ENCODE measurements at regions not wholly inside any gene's neighbourhood (a gene's known extent, or its start where the extent isn't known, plus 50 kb on each side); places are given as distances from the start of the nearest gene placed in this dataset.

DNA sequence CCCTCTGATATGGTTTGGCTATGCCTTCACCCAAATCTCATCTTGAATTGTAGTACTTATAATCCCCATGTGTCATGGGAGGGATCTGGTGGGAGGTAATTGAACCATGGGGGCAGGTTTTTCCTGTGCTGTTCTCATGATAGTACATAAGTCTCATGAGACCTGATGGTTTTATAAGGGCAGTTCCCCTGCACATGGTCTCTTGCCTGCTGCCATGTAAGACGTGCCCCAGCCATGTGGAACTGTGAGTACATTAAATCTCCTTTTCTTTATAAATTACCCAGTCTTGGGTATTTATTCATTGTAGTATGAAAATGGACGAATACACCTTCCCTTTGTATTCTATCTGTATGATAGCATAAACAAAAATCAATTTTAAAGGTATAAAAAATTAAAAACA, 333.4 kb upstream of the FBXO33 start:
- Mint-ChIP-seq H3K4me3 (ENCODE audit: low read depth) (no peak overlapping the region), H3K27ac (no peak overlapping the region), H3K27me3 (no peaks in the 10 kb centered on the region), H3K9me3 (ENCODE audit: low read depth) (peaks cover 4% of the 10 kb centered on the region), H3K4me1 (ENCODE audit: low read depth) (peaks cover 7% of the 10 kb centered on the region), H3K36me3 (ENCODE audit: insufficient read depth) (no peaks in the 10 kb centered on the region)
- DNase-seq (ENCODE audit: low spot score, unreplicated experiment): no peak
- no peak for TF ChIP-seq CTCF (IDR thresholded peaks at IDR 0.05; ENCODE audit: unreplicated experiment)

GRCh38 chr14:39763402-39763890, 331.2 kb upstream of the FBXO33 start:
- no peak for TF ChIP-seq CTCF (IDR thresholded peaks at IDR 0.05; ENCODE audit: unreplicated experiment)
- no peaks in the 10 kb centered on the region for H3K36me3 Mint-ChIP-seq (ENCODE audit: insufficient read depth)
- no peak for DNase-seq (ENCODE audit: low spot score, unreplicated experiment)
- no peak overlapping the region for H3K27ac Mint-ChIP-seq
- no peaks in the 10 kb centered on the region for H3K27me3 Mint-ChIP-seq
- H3K9me3 Mint-ChIP-seq (ENCODE audit: low read depth): peaks cover 4% of the 10 kb centered on the region
- H3K4me3 Mint-ChIP-seq (ENCODE audit: low read depth): no peak overlapping the region
- peaks cover 7% of the 10 kb centered on the region for H3K4me1 Mint-ChIP-seq (ENCODE audit: low read depth)

- H3K27ac Mint-ChIP-seq: peak overlapping the region; percentile 37
- no peaks in the 10 kb centered on the region for H3K36me3 Mint-ChIP-seq (ENCODE audit: insufficient read depth)
- peaks cover 7% of the 10 kb centered on the region for H3K4me1 Mint-ChIP-seq (ENCODE audit: low read depth)
- no peak for DNase-seq (ENCODE audit: low spot score, unreplicated experiment)
- H3K4me3 Mint-ChIP-seq (ENCODE audit: low read depth): no peak overlapping the region
- no peak for TF ChIP-seq CTCF (IDR thresholded peaks at IDR 0.05; ENCODE audit: unreplicated experiment)
- H3K27me3 Mint-ChIP-seq: no peaks in the 10 kb centered on the region
- H3K9me3 Mint-ChIP-seq (ENCODE audit: low read depth): peaks cover 4% of the 10 kb centered on the region
These were observed 330.6 kb upstream of the FBXO33 start for GRCh38 chr14:39762576-39763401.

GRCh38 chr14:39755269-39755878, 323.1 kb upstream of the FBXO33 start:
- Mint-ChIP-seq H3K27me3 (no peaks in the 10 kb centered on the region), H3K4me3 (ENCODE audit: low read depth) (no peak overlapping the region), H3K27ac (no peak overlapping the region), H3K36me3 (ENCODE audit: insufficient read depth) (no peaks in the 10 kb centered on the region), H3K9me3 (ENCODE audit: low read depth) (no peaks in the 10 kb centered on the region), H3K4me1 (ENCODE audit: low read depth) (no peaks in the 10 kb centered on the region)
- no peak for DNase-seq (ENCODE audit: low spot score, unreplicated experiment)
- TF ChIP-seq CTCF (IDR thresholded peaks at IDR 0.05; ENCODE audit: unreplicated experiment): no peak

- DNase-seq (ENCODE audit: low spot score, unreplicated experiment): no peak
- TF ChIP-seq CTCF (IDR thresholded peaks at IDR 0.05; ENCODE audit: unreplicated experiment): no peak
- peaks cover 3% of the 10 kb centered on the region for H3K4me1 Mint-ChIP-seq (ENCODE audit: low read depth)
- peaks cover 38% of the 10 kb centered on the region for H3K27me3 Mint-ChIP-seq
- H3K36me3 Mint-ChIP-seq (ENCODE audit: insufficient read depth): peaks cover 2% of the 10 kb centered on the region
- peaks cover 13% of the 10 kb centered on the region for H3K9me3 Mint-ChIP-seq (ENCODE audit: low read depth)
- no peak overlapping the region for H3K27ac Mint-ChIP-seq
- H3K4me3 Mint-ChIP-seq (ENCODE audit: low read depth): no peak overlapping the region
These were observed 308.2 kb upstream of the FBXO33 start for GRCh38 chr14:39740454-39740853.

Data from progenitor cell of endocrine pancreas (in vitro differentiated cells).